Transverse colon (tissue), 3 donors: ENCODE measurements at regions not wholly inside any gene's neighbourhood (a gene's known extent, or its start where the extent isn't known, plus 50 kb on each side); places are given as distances from the start of the nearest gene placed in this dataset.

ENCODE experiments used
- EP300 ChIP-seq: sonication (generic); formaldehyde crosslinking; IDR thresholded peaks from one replicate; pipeline ENCODE4 v1.6.1; 2017; ENCODE audit warnings: antibody characterized with exemption, low read depth
- POLR2A ChIP-seq: fragments of 450-650 bp; IDR thresholded peaks from one replicate; pipeline ENCODE4 v1.6.1; 2016; ENCODE audit warnings: antibody characterized with exemption, mild to moderate bottlenecking, moderate library complexity
- TF ChIP-seq, protein P1 (sequence below), 5 experiments: fragments of 200-600 bp in 3 of 5; fragments of 450-650 bp in 2 of 5; sonication (generic) in 3 of 5; IDR thresholded peaks; 1 replicate in 2 of 5; 2 replicates in 3 of 5; pipeline ENCODE4 v1.5.1; 2016 to 2017; ENCODE audit warnings: antibody characterized with exemption in 5 of 5, inconsistent platforms in 3 of 5, mild to moderate bottlenecking in 2 of 5, moderate library complexity in 1 of 5

DNA sequence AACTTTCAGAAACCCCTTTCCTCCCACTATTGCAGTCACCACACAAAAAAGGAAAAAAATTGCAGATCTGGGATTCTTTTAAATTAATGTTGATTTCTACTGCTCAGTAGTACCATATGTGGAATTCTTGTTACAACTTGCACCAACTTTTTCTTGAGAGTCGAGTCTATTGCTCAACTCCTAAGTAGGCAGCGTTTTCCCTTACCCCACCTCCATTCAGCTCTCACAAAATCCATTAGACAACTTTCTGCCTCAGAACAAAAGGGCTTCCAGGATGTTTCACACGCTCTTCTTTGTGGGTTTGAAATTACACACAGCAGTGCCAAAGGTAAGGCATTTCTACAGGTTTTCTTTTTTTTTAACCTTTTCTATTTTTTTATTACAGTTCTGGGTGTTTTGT is 179.5 kb downstream of the ANXA2 start:
- TF ChIP-seq POLR2A: no peak
- TF ChIP-seq, protein P1, sequence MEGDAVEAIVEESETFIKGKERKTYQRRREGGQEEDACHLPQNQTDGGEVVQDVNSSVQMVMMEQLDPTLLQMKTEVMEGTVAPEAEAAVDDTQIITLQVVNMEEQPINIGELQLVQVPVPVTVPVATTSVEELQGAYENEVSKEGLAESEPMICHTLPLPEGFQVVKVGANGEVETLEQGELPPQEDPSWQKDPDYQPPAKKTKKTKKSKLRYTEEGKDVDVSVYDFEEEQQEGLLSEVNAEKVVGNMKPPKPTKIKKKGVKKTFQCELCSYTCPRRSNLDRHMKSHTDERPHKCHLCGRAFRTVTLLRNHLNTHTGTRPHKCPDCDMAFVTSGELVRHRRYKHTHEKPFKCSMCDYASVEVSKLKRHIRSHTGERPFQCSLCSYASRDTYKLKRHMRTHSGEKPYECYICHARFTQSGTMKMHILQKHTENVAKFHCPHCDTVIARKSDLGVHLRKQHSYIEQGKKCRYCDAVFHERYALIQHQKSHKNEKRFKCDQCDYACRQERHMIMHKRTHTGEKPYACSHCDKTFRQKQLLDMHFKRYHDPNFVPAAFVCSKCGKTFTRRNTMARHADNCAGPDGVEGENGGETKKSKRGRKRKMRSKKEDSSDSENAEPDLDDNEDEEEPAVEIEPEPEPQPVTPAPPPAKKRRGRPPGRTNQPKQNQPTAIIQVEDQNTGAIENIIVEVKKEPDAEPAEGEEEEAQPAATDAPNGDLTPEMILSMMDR (IDR thresholded peaks at IDR 0.05): no peak
- no peak for TF ChIP-seq EP300
